GM12891 (cell line): ENCODE measurements at regions not wholly inside any gene's neighbourhood (a gene's known extent, or its start where the extent isn't known, plus 50 kb on each side); places are given as distances from the start of the nearest gene placed in this dataset.

ENCODE experiments used
- POLR2A ChIP-seq: IDR thresholded peaks from 2 replicates; pipeline ENCODE4 v1.6.1; 2011; ENCODE audit warnings: low read depth, low read length, control low read depth
- POLR2AphosphoS5 ChIP-seq: IDR thresholded peaks from 2 replicates; pipeline ENCODE4 v1.6.1; 2011; ENCODE audit warnings: low read depth, low read length, control low read depth
- SPI1 ChIP-seq: IDR thresholded peaks from 2 replicates; pipeline ENCODE4 v1.6.1; 2011; ENCODE audit warnings: low read depth, low read length, control low read depth
- TAF1 ChIP-seq: IDR thresholded peaks from 2 replicates; pipeline ENCODE4 v1.6.1; 2011; ENCODE audit warnings: low read depth, low read length, control low read depth

- TF ChIP-seq POLR2A (no peak), TAF1 (no peak), POLR2AphosphoS5 (no peak), SPI1 (no peak)
These were observed 67.9 kb upstream of the TECRL start for GRCh38 chr4:64477127-64477526.
